GM23338 (cell line): ENCODE measurements at regions not wholly inside any gene's neighbourhood (a gene's known extent, or its start where the extent isn't known, plus 50 kb on each side); places are given as distances from the start of the nearest gene placed in this dataset.

Experiments used
- ATAC-seq: fragments of 200-7000 bp; cut with Tn5 transposase; 3 replicates; pipeline ENCODE4 v1.9.1; 2020
- DNase-seq: peaks from one replicate; pipeline ENCODE4 v3.0.0-alpha.2; 2015; ENCODE audit warnings: low spot score
- H2AFZ ChIP-seq: fragments of 200-600 bp; sonication (generic); 2 replicates; pipeline ENCODE4 v1.8.0; 2016; ENCODE audit warnings: antibody characterized with exemption, mild to moderate bottlenecking, moderate library complexity
- H3F3A ChIP-seq: fragments of 200-600 bp; sonication (generic); replicated peaks from 2 replicates; pipeline ENCODE4 v1.8.0; 2017; ENCODE audit warnings: antibody characterized with exemption, mixed run types, low read depth
- H3K27ac ChIP-seq: fragments of 200-600 bp; sonication (generic); 2 replicates; pipeline ENCODE4 v1.6.1; 2016; ENCODE audit warnings: low read depth
- H3K27me3 ChIP-seq: fragments of 200-600 bp; sonication (generic); 2 replicates; pipeline ENCODE4 v1.8.0; 2016; ENCODE audit warnings: mild to moderate bottlenecking, mixed run types, moderate library complexity; ENCODE audit not compliant: insufficient read depth
- H3K36me3 ChIP-seq: fragments of 200-600 bp; sonication (generic); 2 replicates; pipeline ENCODE4 v1.8.0; 2016; ENCODE audit warnings: mild to moderate bottlenecking; ENCODE audit not compliant: insufficient read depth
- H3K4me1 ChIP-seq: fragments of 200-600 bp; sonication (generic); 2 replicates; pipeline ENCODE4 v1.8.0; 2016; ENCODE audit warnings: mild to moderate bottlenecking, moderate library complexity; ENCODE audit not compliant: insufficient read depth
- H3K4me2 ChIP-seq: fragments of 200-600 bp; sonication (generic); 2 replicates; pipeline ENCODE4 v1.7.1; 2017; ENCODE audit warnings: mixed run types
- H3K4me3 ChIP-seq: fragments of 200-600 bp; sonication (generic); 2 replicates; pipeline ENCODE4 v1.6.1; 2016; ENCODE audit warnings: mixed run types
- H3K79me2 ChIP-seq: fragments of 200-600 bp; sonication (generic); replicated peaks from 2 replicates; pipeline ENCODE4 v1.8.0; 2017; ENCODE audit warnings: mild to moderate bottlenecking; ENCODE audit not compliant: insufficient read depth
- H3K9me2 ChIP-seq: fragments of 200-600 bp; sonication (generic); 2 replicates; pipeline ENCODE4 v1.8.0; 2017; ENCODE audit not compliant: insufficient read depth
- H4K20me1 ChIP-seq: fragments of 200-600 bp; sonication (generic); replicated peaks from 2 replicates; pipeline ENCODE4 v1.8.0; 2017; ENCODE audit warnings: mild to moderate bottlenecking; ENCODE audit not compliant: insufficient read depth
- H3K27ac Mint-ChIP-seq: 2 replicates; pipeline ENCODE4 v1.8.0; 2020; ENCODE audit warnings: inconsistent platforms, mild to moderate bottlenecking, moderate library complexity, mixed read lengths
- H3K27me3 Mint-ChIP-seq: 3 replicates; pipeline ENCODE4 v1.8.0; 2022; ENCODE audit warnings: low read depth, mild to moderate bottlenecking, moderate library complexity, mixed read lengths, inconsistent platforms; ENCODE audit not compliant: insufficient read depth, poor library complexity
- H3K36me3 Mint-ChIP-seq: 3 replicates; pipeline ENCODE4 v1.8.0; 2021; ENCODE audit warnings: low read depth, mild to moderate bottlenecking, inconsistent platforms, moderate library complexity, mixed read lengths
- H3K4me1 Mint-ChIP-seq: 3 replicates; pipeline ENCODE4 v1.8.0; 2020; ENCODE audit warnings: mild to moderate bottlenecking, inconsistent platforms, mixed read lengths
- H3K4me3 Mint-ChIP-seq: 3 replicates; pipeline ENCODE4 v1.8.0; 2021; ENCODE audit warnings: moderate library complexity, mild to moderate bottlenecking, inconsistent platforms, mixed read lengths
- H3K9me3 Mint-ChIP-seq: 3 replicates; pipeline ENCODE4 v1.8.0; 2020; ENCODE audit warnings: moderate library complexity, mild to moderate bottlenecking, inconsistent platforms, mixed read lengths
- CTCF ChIP-seq, 2 experiments: fragments of 200-600 bp in 1 of 2; sonication (generic) in 1 of 2; conservative IDR thresholded peaks; 2 replicates each; pipeline versions ENCODE4 v1.5.1 to v1.6.1; 2016 to 2017; ENCODE audit warnings: antibody characterized with exemption in 2 of 2, low read depth in 2 of 2, mild to moderate bottlenecking in 2 of 2, moderate library complexity in 1 of 2
- JUNB ChIP-seq: IDR thresholded peaks from one replicate; pipeline ENCODE4 v1.6.1; 2016; ENCODE audit warnings: antibody characterized with exemption; ENCODE audit not compliant: unreplicated experiment
- NANOG ChIP-seq: IDR thresholded peaks from 2 replicates; pipeline ENCODE4 v1.6.1; 2016; ENCODE audit warnings: antibody characterized with exemption, borderline replicate concordance
- STAT1 ChIP-seq: IDR thresholded peaks from one replicate; pipeline ENCODE4 v1.6.1; 2016; ENCODE audit warnings: antibody characterized with exemption; ENCODE audit not compliant: unreplicated experiment
- ZNF331 ChIP-seq: fragments of 250-450 bp; sonication (Bioruptor Pico); IDR thresholded peaks from 2 replicates; pipeline ENCODE4 v1.5.0; 2020; ENCODE audit warnings: low read depth, mild to moderate bottlenecking, moderate library complexity
- TF ChIP-seq, protein P1 (sequence below): IDR thresholded peaks from 2 replicates; pipeline ENCODE4 v1.6.1; 2016; ENCODE audit warnings: antibody characterized with exemption
- TF ChIP-seq, protein P2 (sequence below): fragments of 250-450 bp; sonication (Bioruptor Pico); IDR thresholded peaks from 2 replicates; pipeline ENCODE4 v1.5.0; 2020; ENCODE audit warnings: mild to moderate bottlenecking, moderate library complexity
- TF ChIP-seq, protein P3 (sequence below): IDR thresholded peaks from one replicate; pipeline ENCODE4 v1.6.1; 2018; ENCODE audit warnings: antibody characterized with exemption; ENCODE audit not compliant: unreplicated experiment

- Mint-ChIP-seq H3K36me3 (no peaks in the 10 kb centered on the region), H3K27me3 (no peaks in the 10 kb centered on the region), H3K9me3 (no peaks in the 10 kb centered on the region), H3K27ac (no peak overlapping the region), H3K4me3 (no peak overlapping the region), H3K4me1 (peaks cover 5% of the 10 kb centered on the region; the same call in 2 of the 3 replicates)
- no peak overlapping the region for H3K4me2 ChIP-seq
- ATAC-seq (no peak), DNase-seq (no peak)
- no peak overlapping the region for H3K27ac ChIP-seq
- H3K27me3 ChIP-seq = no peaks in the 10 kb centered on the region
- H3K9me2 ChIP-seq = peaks cover 5% of the 10 kb centered on the region; the same call in 1 of the 2 replicates
- H3K79me2 ChIP-seq = no peaks in the 10 kb centered on the region
- no peaks in the 10 kb centered on the region for H3F3A ChIP-seq
- no peaks in the 10 kb centered on the region for H3K36me3 ChIP-seq
- no peak overlapping the region for H3K4me3 ChIP-seq
- no peaks in the 10 kb centered on the region for H4K20me1 ChIP-seq
- no peak for TF ChIP-seq NANOG
- TF ChIP-seq, protein P1, sequence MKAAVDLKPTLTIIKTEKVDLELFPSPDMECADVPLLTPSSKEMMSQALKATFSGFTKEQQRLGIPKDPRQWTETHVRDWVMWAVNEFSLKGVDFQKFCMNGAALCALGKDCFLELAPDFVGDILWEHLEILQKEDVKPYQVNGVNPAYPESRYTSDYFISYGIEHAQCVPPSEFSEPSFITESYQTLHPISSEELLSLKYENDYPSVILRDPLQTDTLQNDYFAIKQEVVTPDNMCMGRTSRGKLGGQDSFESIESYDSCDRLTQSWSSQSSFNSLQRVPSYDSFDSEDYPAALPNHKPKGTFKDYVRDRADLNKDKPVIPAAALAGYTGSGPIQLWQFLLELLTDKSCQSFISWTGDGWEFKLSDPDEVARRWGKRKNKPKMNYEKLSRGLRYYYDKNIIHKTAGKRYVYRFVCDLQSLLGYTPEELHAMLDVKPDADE = no peak
- no peak overlapping the region for H2AFZ ChIP-seq
- H3K4me1 ChIP-seq = no peaks in the 10 kb centered on the region
Measured at GRCh38 chr2:12001621-12002020, 255.2 kb downstream of the LPIN1 start.

GRCh38 chr2:12002215-12002614 is 255.8 kb downstream of the LPIN1 start:
- Mint-ChIP-seq H3K4me3 (no peak overlapping the region), H3K36me3 (no peaks in the 10 kb centered on the region), H3K27me3 (no peaks in the 10 kb centered on the region), H3K9me3 (no peaks in the 10 kb centered on the region), H3K27ac (no peak overlapping the region), H3K4me1 (peaks cover 9% of the 10 kb centered on the region; the same call in 2 of the 3 replicates)
- Histone ChIP-seq H3K27ac (no peak overlapping the region), H3K4me2 (no peak overlapping the region), H3K36me3 (no peaks in the 10 kb centered on the region), H3F3A (no peaks in the 10 kb centered on the region), H3K27me3 (no peaks in the 10 kb centered on the region), H3K4me1 (no peaks in the 10 kb centered on the region), H4K20me1 (no peaks in the 10 kb centered on the region), H2AFZ (no peak overlapping the region), H3K4me3 (no peak overlapping the region), H3K79me2 (no peaks in the 10 kb centered on the region), H3K9me2 (peaks cover 5% of the 10 kb centered on the region; the same call in 1 of the 2 replicates)
- ATAC-seq (no peak), DNase-seq (no peak)
- TF ChIP-seq STAT1 (no peak), CTCF (conservative IDR thresholded peaks at IDR 0.05; ENCODE audit: low read depth in 2 of 2) (no peak), ZNF331 (CRISPR knock-in tag) (no peak), JUNB (no peak)
- TF ChIP-seq, protein P2, sequence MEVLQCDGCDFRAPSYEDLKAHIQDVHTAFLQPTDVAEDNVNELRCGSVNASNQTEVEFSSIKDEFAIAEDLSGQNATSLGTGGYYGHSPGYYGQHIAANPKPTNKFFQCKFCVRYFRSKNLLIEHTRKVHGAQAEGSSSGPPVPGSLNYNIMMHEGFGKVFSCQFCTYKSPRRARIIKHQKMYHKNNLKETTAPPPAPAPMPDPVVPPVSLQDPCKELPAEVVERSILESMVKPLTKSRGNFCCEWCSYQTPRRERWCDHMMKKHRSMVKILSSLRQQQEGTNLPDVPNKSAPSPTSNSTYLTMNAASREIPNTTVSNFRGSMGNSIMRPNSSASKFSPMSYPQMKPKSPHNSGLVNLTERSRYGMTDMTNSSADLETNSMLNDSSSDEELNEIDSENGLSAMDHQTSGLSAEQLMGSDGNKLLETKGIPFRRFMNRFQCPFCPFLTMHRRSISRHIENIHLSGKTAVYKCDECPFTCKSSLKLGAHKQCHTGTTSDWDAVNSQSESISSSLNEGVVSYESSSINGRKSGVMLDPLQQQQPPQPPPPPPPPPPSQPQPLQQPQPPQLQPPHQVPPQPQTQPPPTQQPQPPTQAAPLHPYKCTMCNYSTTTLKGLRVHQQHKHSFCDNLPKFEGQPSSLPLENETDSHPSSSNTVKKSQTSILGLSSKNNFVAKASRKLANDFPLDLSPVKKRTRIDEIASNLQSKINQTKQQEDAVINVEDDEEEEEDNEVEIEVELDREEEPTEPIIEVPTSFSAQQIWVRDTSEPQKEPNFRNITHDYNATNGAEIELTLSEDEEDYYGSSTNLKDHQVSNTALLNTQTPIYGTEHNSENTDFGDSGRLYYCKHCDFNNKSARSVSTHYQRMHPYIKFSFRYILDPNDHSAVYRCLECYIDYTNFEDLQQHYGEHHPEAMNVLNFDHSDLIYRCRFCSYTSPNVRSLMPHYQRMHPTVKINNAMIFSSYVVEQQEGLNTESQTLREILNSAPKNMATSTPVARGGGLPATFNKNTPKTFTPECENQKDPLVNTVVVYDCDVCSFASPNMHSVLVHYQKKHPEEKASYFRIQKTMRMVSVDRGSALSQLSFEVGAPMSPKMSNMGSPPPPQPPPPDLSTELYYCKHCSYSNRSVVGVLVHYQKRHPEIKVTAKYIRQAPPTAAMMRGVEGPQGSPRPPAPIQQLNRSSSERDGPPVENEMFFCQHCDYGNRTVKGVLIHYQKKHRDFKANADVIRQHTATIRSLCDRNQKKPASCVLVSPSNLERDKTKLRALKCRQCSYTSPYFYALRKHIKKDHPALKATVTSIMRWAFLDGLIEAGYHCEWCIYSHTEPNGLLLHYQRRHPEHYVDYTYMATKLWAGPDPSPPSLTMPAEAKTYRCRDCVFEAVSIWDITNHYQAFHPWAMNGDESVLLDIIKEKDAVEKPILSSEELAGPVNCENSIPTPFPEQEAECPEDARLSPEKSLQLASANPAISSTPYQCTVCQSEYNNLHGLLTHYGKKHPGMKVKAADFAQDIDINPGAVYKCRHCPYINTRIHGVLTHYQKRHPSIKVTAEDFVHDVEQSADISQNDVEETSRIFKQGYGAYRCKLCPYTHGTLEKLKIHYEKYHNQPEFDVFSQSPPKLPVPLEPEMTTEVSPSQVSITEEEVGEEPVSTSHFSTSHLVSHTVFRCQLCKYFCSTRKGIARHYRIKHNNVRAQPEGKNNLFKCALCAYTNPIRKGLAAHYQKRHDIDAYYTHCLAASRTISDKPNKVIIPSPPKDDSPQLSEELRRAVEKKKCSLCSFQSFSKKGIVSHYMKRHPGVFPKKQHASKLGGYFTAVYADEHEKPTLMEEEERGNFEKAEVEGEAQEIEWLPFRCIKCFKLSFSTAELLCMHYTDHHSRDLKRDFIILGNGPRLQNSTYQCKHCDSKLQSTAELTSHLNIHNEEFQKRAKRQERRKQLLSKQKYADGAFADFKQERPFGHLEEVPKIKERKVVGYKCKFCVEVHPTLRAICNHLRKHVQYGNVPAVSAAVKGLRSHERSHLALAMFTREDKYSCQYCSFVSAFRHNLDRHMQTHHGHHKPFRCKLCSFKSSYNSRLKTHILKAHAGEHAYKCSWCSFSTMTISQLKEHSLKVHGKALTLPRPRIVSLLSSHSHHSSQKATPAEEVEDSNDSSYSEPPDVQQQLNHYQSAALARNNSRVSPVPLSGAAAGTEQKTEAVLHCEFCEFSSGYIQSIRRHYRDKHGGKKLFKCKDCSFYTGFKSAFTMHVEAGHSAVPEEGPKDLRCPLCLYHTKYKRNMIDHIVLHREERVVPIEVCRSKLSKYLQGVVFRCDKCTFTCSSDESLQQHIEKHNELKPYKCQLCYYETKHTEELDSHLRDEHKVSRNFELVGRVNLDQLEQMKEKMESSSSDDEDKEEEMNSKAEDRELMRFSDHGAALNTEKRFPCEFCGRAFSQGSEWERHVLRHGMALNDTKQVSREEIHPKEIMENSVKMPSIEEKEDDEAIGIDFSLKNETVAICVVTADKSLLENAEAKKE (CRISPR knock-in tag) = no peak
- TF ChIP-seq, protein P1 = no peak
- TF ChIP-seq, protein P3, sequence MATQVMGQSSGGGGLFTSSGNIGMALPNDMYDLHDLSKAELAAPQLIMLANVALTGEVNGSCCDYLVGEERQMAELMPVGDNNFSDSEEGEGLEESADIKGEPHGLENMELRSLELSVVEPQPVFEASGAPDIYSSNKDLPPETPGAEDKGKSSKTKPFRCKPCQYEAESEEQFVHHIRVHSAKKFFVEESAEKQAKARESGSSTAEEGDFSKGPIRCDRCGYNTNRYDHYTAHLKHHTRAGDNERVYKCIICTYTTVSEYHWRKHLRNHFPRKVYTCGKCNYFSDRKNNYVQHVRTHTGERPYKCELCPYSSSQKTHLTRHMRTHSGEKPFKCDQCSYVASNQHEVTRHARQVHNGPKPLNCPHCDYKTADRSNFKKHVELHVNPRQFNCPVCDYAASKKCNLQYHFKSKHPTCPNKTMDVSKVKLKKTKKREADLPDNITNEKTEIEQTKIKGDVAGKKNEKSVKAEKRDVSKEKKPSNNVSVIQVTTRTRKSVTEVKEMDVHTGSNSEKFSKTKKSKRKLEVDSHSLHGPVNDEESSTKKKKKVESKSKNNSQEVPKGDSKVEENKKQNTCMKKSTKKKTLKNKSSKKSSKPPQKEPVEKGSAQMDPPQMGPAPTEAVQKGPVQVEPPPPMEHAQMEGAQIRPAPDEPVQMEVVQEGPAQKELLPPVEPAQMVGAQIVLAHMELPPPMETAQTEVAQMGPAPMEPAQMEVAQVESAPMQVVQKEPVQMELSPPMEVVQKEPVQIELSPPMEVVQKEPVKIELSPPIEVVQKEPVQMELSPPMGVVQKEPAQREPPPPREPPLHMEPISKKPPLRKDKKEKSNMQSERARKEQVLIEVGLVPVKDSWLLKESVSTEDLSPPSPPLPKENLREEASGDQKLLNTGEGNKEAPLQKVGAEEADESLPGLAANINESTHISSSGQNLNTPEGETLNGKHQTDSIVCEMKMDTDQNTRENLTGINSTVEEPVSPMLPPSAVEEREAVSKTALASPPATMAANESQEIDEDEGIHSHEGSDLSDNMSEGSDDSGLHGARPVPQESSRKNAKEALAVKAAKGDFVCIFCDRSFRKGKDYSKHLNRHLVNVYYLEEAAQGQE = no peak
